H1 (cell line): ENCODE measurements at regions not wholly inside any gene's neighbourhood (a gene's known extent, or its start where the extent isn't known, plus 50 kb on each side); places are given as distances from the start of the nearest gene placed in this dataset.

ENCODE experiments used
- CREB1 ChIP-seq: IDR thresholded peaks from 2 replicates; pipeline ENCODE4 v1.6.1; 2012; ENCODE audit warnings: inconsistent platforms
- TF ChIP-seq, protein P1 (sequence below), 3 experiments: IDR thresholded peaks; 1 replicate in 2 of 3; 2 replicates in 1 of 3; pipeline versions ENCODE4 v1.5.1 to v1.6.1; 2011; ENCODE audit warnings: low read length in 3 of 3, mild to moderate bottlenecking in 3 of 3, inconsistent platforms in 2 of 3, low read depth in 1 of 3, moderate library complexity in 1 of 3; ENCODE audit not compliant: insufficient read depth in 1 of 3; ENCODE audit errors: control extremely low read depth in 1 of 3

DNA sequence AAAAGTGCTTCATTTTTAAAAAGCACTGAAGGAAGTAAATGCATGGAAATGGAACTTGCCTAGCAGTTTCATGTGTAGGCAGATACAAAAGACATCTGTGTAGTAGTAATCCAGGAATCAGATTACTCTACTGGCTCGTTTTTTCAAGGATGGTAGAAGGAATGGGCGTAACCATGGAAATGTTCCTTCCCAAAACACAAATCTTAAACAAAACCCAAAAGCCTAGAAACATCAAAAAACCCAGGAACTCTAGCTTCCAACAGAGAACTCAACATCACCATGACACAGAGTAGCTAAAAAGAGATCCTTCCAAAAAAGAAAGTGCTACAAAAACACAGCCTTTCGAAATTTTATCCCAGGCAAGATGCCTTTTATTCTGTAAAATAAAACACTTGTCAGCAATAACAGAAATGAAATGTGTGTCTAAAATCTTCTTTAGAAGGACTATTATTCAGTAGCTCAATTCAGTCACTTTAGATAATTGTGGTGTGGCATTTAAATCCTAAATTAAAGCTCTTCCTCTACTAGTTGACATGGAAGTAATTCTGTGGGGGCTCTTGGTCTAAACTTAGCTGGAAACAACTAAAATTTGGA is 81.7 kb downstream of the FAM217A start:
- no peak for TF ChIP-seq CREB1
- TF ChIP-seq, protein P1, sequence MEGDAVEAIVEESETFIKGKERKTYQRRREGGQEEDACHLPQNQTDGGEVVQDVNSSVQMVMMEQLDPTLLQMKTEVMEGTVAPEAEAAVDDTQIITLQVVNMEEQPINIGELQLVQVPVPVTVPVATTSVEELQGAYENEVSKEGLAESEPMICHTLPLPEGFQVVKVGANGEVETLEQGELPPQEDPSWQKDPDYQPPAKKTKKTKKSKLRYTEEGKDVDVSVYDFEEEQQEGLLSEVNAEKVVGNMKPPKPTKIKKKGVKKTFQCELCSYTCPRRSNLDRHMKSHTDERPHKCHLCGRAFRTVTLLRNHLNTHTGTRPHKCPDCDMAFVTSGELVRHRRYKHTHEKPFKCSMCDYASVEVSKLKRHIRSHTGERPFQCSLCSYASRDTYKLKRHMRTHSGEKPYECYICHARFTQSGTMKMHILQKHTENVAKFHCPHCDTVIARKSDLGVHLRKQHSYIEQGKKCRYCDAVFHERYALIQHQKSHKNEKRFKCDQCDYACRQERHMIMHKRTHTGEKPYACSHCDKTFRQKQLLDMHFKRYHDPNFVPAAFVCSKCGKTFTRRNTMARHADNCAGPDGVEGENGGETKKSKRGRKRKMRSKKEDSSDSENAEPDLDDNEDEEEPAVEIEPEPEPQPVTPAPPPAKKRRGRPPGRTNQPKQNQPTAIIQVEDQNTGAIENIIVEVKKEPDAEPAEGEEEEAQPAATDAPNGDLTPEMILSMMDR (IDR thresholded peaks at IDR 0.05; ENCODE audit: control extremely low read depth in 1 of 3, insufficient read depth in 1 of 3, low read depth in 1 of 3, low read length in 3 of 3), result no peak
